ENCODE measurements at regions not wholly inside any gene's neighbourhood (a gene's known extent, or its start where the extent isn't known, plus 50 kb on each side); places are given as distances from the start of the nearest gene placed in this dataset.

- DNase-seq: no peak
These were observed 367.6 kb downstream of the TXNL1 start for GRCh38 chr18:56270671-56271250.

DNA sequence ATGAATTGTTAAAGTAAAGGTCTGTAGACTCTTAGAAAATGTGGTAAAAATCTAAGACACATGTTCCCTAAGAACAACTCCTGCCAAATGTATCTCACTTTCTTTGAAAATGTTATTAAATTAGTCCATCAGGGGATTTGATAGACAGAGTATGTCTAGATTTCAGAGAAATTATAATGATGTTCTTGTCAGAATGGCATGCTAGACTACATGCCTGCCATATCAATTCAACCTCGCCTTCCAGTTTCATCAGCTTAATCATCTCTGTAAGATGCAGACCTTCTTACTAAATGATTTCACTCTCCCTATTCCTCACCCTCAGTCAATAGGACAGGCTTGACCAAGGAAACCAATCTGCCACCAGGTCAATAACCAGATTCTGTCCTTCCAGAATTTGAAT lies 368.4 kb downstream of the TXNL1 start:
- no peak for DNase-seq

GRCh38 chr18:56268952-56269351 lies 369.4 kb downstream of the TXNL1 start:
- no peak for DNase-seq

DNA sequence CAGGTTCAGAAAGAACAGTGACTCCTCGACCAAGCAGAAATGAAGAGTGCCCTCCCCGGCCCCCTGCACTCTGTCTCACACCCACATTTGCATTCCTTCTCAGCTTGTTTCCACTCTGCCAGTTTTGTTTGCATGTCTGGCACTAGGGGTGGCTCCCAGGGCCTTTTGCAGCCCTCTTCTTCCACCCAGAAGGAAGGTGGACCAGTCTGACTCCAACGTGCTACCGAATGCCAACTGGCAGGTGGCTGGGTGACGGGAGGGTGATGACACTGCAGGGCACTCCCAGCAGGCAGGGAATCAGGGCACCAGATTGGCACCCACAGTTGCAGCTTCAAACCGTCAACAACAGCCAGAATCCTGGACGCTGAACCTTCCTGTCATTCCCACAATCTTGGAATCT lies 371.1 kb downstream of the TXNL1 start:
- DNase-seq: no peak

GRCh38 chr18:56258178-56258577 lies 380.2 kb downstream of the TXNL1 start:
- no peak for DNase-seq

DNA sequence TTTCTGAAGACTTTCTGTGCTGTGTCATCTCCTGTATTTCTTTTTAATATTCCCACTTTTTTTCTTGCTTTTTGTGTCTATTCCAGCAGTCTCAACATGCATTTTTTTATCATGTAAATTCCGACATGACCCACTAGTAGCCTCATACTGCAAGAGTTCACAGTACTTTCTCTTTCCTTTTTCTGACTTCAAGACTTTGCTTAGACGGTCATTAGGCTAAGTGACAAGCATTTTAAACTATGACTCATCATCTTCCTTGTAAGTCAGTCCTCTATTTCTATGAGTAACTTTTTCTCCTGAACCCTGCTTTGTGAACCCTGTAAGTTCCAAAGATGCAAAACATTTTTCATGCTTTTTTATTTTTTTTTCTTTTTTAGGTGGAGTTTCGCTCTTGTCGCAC lies 381.2 kb downstream of the TXNL1 start:
- no peak for DNase-seq

GRCh38 chr18:56256659-56257058 lies 381.7 kb downstream of the TXNL1 start:
- DNase-seq: no peak

- no peak for DNase-seq
These were observed 383.0 kb downstream of the TXNL1 start for GRCh38 chr18:56255381-56255780.

GRCh38 chr18:56252456-56252855 lies 385.9 kb downstream of the TXNL1 start:
- DNase-seq: no peak

DNA sequence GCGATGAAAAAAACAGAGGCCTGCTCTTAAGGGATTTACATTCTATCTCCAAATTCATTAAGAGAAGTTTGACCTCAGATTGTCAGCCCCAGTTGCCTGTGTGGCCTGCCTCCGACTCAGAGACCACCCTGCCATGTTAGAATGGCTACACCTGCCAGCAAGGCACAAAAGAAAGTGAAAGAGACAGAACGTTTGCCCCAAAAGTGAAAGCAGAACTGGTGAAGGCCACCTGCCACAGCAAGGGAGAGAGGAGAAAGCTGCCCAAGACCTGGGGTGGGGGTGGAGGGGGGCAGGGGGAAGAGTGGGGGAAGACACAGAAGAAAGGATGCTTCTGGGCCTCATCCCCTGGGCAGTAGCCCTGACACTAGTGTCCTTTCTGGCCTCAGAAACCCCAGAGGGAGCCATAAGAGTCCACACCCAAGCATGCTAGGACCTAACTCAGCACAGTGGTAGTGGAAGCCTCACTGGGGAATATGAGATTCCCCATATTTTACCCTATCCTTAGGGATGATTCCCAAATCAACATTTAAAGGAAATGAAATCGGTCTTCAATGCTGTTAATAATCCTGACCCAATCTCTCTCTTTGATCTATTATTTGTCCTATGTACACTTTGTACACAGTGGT lies 389.7 kb downstream of the TXNL1 start:
- no peak for DNase-seq

GRCh38 chr18:56246916-56247315 lies 391.5 kb downstream of the TXNL1 start:
- no peak for DNase-seq

- DNase-seq: peak; percentile 76
These were observed 392.4 kb downstream of the TXNL1 start for GRCh38 chr18:56245866-56246580.

- no peak for DNase-seq
These were observed 398.0 kb downstream of the TXNL1 start for GRCh38 chr18:56240405-56240804.

- no peak for DNase-seq
These were observed 399.8 kb downstream of the TXNL1 start for GRCh38 chr18:56238576-56238975.

- DNase-seq: peak; percentile 78
These were observed 402.8 kb downstream of the TXNL1 start for GRCh38 chr18:56235481-56236013.

DNA sequence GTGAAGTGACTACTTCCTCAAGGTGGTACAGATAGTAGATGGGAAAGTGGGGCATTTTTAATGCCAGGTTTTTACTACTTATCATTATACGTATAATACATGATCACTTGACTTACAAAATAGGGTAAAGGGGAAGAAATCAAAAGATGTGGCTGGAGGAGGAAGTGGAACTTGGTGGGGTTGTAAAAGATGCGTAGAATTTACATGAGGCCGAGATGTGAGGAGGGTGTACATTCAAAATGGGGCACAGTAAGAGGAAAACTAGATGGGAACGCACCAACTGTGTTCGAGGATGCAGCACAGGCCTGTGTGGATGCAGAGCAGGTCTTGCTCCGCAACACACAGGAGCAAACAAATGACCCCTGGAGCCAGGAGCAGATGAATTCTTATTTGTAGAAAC lies 403.3 kb downstream of the TXNL1 start:
- DNase-seq: no peak

- DNase-seq: peak; percentile 61
These were observed 404.8 kb downstream of the TXNL1 start for GRCh38 chr18:56233595-56233994.

DNA sequence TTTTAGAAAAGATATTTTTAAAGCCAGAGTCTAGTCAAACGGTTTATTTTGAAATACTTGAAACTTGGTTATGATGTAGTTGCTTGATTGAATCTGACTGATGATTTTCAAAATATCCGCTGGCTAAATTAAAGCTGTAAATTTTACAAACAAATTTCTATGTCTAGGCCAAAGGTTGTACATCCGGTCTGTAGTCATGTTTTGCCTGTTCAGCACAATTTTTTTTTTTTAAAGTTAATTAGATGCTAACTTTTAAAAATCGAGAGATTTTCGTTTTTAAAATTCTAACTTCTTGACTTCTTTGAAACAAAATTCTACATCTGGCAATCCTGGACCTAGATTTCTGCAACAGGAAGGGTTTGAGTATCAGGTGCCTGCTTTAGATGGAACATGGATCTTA lies 412.4 kb downstream of the TXNL1 start:
- DNase-seq: no peak

- DNase-seq: no peak
These were observed 413.5 kb downstream of the TXNL1 start for GRCh38 chr18:56224669-56225561.

DNA sequence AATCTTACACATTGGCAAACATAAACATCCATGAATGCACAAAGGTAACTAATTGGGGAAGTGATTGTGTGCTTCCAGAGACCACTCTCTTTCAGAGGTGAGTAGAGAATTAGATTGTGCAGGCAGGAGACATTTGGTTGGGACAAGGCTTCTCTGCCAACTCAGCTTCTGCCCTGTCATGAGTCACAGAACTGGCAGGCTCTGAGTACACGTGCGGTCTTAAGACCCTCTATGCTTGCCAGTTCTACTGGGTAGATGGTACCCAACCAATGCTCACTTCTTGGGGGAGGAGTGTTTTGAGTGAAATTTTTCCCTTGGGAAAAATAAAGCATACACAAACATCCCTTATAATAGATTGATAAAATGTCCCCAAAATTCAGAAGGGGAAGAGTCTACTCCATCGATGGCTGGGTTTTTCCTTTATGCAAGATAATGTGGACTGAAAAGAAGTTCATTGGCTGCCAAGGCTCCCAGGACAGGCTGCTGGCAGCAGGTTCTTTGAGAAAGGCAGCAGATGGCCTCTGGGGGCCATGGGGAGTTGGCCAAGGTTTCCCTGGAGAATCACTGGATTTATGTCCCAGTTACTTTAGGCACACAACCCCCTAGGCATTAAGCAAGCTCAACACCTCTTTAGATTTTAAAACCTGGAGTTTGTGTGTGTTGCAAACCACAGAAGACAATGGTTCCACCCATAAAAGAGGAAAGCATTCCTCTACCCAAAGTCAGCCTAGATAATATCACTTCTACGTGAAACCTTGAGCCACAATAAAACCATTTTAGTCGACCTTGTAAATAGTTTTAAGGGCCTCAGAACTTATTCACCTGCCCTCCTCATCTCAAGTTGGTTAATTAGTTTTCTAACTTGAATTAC lies 417.0 kb downstream of the TXNL1 start:
- DNase-seq: peak; percentile 64

DNA sequence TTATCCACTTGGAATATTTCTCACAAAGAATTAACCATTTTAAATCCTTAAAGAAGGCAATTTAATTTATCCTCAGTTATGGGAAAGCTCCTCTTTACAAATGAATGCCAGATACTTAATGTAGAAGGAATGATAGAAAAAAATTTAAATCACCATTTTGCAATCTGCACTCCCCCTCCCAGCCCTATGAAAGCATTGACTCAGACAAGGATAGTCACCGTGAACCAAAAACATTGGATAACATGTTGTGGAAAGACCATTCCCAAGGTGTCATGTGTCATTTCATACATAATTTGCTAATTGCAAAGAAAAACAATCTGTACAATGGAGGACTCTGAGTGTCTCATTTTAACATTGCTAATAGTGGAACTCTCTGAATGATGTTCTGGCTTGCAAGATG lies 421.0 kb downstream of the TXNL1 start:
- DNase-seq: peak; percentile 21

DNA sequence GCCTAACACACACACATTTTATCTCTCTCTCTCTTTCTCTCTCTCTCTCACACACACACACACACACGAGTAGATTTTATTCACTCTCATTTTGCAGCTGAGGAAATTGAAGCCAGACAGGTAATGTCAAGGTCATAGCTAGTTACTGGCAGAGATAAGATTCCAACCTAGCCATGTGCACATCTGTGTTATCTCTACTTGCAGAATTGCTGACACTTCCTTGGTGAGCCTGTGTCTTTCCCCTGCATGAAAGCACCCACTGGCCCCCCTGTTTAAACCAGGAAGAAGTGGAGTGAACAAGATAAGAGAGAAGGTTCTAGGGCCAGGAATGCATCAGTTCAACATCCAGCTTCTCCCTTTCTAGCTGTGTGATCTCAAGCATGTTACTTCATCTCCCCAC lies 423.7 kb downstream of the TXNL1 start:
- no peak for DNase-seq

Measured in NCI-H69 (cell line).